ENCODE measurements at regions not wholly inside any gene's neighbourhood (a gene's known extent, or its start where the extent isn't known, plus 50 kb on each side); places are given as distances from the start of the nearest gene placed in this dataset.
"Not testable (repeated sequence)": the region's sequence is repeated elsewhere in the genome, so short reads cannot be mapped to it uniquely, and the experiment has no call there.

DNA sequence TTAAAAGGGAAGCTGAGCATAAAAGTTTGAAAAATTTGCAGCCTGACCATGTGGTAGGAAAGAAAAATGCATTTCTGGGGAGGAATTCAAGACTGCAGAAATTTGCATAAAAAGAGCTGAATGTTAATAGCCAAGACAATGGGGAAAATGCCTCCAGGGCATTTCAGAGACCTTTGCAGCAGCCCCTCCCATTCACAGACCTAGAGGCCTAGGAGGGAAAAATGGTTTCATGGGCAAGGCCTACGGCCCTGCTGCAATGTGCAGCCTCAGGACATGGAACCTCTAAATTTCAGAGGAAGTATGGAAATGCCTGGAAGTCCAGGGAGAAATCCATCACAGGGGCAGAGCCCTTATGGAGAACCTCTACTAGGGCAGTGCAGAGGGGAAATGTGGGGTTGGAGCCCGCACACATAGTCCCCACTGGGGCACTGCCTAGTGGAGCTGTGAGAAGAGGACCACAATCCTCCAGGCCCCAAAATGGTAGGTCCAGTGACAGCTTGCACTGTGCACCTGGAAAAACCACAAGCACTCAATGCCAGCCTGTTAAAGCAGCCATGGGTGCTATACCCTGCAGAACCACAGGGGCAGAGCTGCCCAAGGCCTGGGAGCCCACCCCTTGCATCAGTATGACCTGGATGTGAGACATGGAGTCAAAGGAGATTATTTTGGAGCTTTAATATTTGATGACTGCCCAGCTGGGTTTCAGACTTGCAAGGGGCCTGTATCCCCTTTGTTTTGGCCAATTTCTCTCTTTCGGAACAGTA, 243.8 kb downstream of the DNAJB9 start:
- no peak for DNase-seq (ENCODE audit: low read depth)

DNA sequence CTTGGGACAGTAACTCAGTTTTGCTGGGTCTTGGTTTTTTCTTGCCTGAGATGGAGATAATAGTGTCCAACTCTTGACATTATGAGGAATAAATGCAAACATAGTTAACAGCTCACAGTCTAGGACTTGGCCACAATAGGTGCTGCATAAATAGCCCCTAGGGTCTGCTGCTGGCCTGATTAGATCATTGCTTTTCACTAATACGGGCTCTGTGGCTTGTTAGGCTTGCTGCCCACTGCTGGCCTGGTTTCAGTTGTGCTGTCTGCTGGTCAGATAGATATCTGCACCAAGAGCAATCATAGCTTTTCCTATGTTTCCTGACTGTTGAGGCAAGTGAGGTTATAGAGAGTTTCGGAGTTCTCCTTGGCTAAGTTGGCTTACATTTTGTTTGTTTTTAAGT, 246.1 kb downstream of the DNAJB9 start:
- DNase-seq (ENCODE audit: low read depth): no peak

DNA sequence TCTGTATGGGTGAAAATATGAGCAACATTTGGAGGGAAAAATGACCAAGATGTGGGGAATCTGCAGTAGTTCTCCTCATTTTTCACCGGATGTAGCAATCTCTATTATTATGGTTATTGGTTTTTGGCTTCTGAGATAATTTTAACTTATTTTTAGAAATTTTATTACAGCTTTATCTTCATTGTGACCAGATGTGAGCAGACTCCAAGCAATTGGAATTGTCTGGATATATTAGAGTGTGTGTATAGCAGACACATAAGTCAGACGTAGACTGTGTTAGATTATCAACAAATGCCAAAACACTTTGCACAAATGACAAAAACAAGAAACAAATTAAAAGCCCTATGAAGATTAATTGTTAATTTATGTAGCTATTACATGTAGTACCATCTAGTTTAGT, 249.1 kb downstream of the DNAJB9 start:
- DNase-seq (ENCODE audit: low read depth): no peak

DNA sequence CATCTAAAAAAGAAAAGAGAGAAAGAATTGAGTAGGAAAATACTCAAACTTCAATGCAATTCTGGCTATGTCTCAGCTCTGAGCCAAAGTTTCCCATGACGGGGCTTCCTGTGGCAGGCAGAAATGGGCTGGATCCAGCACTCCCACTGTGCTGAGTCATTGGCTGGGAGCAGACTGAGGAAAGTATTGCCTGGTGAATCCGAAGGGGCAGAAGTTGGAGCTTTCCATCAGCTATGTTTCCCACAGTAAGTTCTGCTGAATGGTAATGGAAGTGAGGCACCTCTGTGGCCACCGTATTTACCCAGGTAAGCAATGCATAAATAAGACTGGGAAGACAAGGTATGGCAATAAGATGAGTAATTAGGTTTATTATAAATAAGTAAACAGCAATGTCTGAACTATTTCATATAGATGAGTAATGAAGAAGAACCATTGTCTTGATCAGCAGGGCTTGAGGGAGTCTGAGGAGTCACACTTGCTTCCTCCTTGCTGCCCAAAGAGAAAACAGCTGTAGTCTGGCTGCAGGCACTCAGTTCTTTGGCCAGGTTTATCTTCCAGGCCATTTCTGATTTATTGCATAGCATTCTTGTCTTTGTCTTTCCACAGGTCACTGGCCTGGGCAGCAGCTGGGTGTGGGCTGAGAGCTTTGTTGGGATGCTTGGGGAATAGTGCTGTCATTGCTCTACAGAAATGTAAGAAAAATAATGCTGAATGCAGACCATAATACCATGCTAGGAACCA, 255.3 kb downstream of the DNAJB9 start:
- peak; percentile 24 for DNase-seq (ENCODE audit: low read depth)

DNA sequence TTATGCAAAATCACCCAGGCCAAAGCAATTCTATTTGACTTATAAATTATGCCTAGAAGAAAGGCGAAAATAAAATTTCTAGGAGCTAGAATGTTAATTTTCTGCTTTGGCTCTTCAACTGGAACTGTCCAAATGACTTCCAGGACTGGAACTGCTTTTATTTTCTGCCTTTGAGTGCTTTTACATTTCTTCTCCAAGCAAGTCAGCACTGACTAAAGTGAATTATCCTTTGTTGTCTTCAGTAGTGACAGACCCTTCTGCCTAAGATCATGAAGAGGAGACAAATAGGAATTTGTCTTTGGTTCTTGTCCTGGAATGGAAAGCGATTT, 255.9 kb downstream of the DNAJB9 start:
- DNase-seq (ENCODE audit: low read depth): no peak

DNA sequence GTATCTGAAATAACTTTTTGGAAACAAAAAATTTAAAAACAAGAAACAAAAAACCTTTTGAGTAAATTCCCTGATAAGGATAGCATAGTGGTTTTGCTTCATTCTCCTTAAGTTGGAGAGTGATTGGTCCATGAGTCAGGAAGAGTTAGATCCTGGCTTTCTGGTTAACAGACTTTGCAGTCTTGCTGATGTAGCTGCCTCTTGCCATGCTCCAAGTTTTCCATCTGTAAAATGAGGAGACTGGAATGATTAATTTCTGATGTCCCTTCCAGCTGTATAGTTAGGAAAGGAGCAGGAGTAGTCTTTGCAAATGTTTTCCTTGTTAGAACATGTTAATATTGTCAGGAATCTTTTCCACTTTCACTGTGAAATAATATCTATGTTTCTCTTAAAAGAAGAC, 266.6 kb downstream of the DNAJB9 start:
- DNase-seq (ENCODE audit: low read depth): no peak

DNA sequence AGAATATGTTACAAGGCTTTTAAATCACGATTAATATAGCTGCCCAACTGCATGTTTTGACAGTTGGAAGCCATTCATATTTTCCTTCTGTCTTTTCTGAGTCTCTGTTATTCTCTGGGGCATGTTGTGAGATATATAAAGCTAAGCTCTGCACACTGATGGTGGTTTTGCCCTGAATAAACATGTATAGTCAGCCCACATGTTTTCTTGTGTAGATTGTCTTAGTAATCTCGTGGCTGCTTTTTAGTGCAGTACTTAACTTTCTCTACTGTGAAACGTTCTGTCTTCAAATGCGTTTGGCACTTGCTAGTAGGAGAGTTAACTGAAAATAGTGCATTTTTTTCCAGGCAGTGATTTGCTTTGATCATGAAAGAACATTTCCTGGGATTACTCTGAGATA, 268.5 kb downstream of the DNAJB9 start:
- DNase-seq (ENCODE audit: low read depth): no peak

DNA sequence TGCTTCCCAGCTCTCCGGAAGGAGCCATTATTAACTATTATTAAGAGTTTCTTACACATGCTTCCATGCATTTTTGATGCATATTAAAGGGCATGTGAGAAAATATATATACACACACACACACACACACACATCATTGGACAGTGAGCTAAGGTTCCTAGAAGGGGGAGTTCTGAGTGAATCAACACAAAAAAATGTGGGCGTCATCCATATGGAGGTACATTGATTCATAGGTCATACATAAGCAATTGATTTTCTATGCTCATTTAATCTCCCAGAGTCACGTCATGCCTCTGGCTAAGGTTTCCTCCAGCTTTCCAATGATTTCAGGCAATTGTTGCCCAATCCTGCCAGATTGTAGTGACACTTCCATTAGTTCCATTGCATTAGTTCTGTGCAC, 269.4 kb downstream of the DNAJB9 start:
- no peak for DNase-seq (ENCODE audit: low read depth)

DNA sequence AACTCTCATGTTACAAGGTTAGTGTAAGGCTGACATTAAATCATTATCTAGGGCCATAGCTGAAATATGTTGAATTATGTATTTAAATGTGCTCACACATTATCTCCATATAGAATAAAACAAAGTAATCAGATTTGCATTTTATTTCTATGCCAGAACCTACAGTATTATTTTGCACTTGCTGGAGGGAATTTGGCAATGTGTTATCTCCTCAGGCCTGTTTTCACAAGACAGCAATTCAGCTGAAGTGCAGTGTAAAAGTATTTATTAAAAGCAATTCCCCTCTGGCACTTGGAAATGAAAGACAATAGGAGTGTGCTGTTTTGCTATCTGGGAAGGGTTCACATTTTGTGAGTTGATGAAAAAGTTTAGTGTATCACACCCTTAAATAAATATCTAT, 276.3 kb downstream of the DNAJB9 start:
- no peak for DNase-seq (ENCODE audit: low read depth)

DNA sequence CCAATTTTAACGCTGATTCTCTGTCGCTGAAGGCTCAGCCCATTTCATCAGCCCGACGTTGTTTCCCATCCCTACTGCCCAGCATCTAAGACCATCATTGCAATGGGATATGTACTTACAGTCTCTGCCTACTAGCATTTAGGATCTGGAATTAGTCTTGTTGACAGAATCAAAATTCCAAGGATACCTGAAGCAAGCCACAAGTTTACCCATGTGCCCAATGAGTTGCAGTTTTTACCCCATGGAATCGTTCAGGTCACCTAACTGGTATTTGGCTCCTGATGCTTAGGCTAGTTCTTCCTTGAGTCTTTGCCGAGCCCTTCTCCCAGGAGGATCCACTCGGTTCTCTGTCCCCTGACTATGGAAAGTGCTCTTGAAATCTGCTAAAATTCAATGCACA, 276.8 kb downstream of the DNAJB9 start:
- no peak for DNase-seq (ENCODE audit: low read depth)

DNA sequence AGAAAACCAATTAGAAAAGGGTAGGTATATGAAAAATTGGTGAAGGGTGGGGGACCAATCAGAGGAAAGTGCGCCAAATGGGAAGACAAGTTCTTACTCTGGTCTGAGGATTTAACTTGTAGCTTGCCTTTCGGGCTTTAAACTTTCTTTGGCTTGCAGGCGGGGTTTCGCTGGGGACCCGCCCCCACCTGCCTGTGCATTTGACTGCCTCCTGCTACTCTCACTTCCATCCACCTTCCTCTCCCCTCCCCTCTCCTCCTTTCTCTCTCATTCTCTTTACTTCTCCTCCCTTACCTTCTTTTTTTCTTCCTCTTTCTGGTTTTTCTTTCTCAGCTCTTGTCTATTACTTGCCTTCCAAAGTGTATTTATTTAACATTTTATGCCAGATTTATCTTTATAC, 278.8 kb downstream of the DNAJB9 start:
- no peak for DNase-seq (ENCODE audit: low read depth)

DNA sequence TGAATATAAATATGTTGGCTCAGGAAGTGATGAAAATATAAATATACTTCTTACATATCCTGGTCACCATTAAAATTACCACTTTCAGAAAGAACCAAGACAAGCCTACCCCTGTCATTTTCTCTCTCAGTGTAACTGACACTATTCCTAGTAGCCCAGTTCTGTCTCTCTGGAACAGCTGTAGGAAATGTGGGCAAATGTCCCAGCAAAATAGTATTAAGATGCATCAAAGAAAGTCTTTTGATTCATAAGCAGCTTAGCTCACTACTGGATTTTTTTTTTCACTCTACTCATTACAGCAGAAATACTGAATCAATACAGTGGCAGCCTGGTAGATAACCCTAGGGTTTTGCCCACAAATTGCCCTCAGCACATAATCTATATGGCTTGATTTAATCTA, 290.9 kb downstream of the DNAJB9 start:
- DNase-seq (ENCODE audit: low read depth): no peak

DNA sequence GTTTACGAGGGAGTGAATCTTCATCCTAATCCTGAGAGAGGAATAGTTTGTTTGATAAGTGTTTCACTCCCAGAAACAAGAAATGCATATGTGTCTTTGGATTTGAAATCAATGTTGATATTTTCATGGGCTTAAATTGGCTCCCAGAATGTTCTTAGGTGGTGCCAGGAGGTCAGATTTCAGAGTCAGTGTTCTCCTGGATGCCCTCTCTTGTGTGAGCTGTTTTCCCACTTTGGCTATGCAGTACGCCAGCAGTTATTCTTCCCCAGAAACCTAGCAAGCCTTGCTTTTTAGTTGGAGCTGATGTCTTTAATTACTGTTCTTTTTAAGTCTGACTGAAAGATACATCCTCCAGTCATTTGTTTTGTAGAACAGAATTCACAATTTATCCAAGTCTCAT, 291.4 kb downstream of the DNAJB9 start:
- no peak for DNase-seq (ENCODE audit: low read depth)

DNA sequence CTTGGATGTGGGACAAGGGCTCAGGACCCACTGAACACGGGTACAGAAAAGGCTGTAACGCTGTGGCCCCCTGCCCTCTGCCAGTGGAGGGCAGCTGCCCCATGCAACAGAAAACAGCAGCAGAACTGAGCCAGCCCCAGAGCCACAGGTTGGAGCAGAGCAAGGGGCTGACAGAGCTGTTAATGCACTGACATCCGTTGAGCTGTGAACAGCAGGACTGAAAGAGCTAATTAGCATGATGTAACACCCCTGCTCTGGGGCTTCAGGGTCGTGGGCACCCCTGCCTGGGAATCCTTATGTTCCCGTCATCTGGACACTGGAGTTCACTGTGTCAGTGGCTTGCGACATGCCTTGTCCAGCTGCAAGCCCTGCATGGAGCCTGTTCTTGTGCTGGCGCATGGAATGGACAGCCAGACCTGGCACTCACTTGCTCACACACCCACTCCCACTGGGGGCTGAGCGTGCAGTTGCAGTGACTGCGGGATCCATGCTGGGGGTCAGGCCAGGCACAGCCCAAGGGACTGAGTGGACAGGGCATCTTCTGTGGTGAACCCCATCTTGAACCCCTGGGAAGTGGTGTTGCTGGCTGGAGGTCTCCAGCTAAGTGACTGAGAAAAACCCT, 293.7 kb downstream of the DNAJB9 start:
- DNase-seq (ENCODE audit: low read depth): no peak

DNA sequence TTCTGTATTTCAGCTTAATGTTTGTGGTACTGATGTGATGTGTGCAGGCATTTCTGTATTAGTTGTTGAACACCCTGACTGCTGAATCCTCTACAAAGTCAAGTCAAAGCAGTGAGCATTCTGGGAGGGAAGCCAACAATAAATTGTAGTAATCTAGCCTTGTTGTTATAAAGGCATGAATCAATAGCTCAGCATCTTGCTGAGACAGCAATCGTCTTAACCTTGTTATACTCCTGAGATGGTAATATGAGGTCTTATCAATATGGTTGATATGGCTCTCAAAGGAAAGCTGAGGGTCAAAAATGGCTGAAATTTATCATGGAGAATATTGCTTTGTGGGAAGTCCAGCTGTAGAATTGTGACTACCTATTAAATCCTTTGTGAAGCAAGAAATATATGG, 299.4 kb downstream of the DNAJB9 start:
- no peak for DNase-seq (ENCODE audit: low read depth)

DNA sequence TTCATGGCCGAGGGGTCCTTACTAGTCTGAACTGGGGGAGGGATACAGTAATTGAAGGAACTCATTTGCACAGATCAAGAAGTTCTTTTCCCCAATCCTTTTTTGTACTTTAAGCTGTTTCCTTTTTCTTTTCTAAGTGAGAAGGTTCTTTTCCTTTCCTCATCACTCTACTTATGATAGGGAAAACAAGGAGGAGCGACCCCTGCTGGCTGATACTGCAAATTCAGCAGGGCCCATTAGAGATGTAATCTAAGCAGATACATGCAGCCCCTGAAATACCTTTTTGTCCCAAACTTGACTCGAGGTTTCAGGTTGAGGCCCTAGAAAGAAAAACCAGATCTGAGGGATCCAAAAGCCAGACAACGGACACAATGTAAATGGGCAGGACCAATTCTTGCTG, 305.5 kb downstream of the DNAJB9 start:
- no peak for DNase-seq (ENCODE audit: low read depth)

DNA sequence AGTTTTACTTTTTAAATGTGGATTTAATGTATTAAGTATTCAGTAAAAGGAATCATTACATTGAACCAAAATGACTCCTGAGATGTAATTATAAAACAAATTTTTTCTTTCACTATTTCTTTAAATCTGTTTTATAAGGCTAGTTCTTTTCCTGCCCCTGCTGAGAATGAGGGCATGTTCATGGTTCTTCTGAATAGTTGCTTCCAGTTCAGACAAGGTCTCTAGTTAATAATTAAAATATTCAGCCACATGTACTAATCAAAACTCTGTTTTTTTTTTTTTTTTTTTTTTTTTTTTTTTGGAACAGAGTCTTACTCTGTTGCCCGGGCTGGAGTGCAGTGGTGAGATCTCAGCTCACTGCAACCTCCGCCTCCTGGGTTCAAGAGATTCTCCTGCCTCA, 321.2 kb downstream of the DNAJB9 start:
- no peak for DNase-seq (ENCODE audit: low read depth)

DNA sequence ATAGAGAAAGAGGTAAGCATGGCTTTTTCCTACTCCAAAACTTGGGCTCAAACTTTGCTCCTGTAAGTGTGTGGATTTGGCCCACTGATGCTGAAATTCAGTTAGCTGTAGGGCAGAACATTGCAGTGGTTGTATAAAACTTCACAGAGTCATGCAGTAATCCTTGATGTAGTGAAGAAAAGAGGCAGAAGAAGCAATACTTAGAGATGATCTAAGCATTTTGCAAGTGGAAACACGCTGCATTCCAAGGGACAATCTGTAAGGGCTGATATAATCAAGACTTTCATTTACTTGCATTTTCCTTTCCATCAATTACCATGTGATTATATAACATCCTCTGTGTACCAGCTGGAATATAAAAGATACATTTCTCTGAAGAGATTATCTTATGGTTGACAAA, 338.8 kb downstream of the DNAJB9 start:
- DNase-seq (ENCODE audit: low read depth): no peak

DNA sequence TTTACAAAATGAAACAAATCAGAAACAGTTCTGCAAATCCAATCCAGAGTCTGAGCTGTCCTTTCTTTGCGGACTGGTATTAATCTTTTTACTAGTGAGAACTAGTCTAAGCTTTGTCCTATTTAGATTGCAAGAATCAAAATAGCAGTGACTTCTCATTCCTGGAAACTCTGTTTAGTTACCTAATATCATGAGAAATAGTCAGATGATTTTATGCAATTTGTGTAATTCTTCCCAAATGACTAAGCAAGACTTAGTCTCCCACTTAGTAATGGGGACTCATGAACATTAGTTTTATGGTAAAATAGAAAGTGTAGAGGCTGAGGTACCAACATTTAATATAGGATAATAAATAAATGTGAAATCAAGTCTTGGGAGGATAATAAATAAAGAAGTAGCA, 341.3 kb downstream of the DNAJB9 start:
- no peak for DNase-seq (ENCODE audit: low read depth)

DNA sequence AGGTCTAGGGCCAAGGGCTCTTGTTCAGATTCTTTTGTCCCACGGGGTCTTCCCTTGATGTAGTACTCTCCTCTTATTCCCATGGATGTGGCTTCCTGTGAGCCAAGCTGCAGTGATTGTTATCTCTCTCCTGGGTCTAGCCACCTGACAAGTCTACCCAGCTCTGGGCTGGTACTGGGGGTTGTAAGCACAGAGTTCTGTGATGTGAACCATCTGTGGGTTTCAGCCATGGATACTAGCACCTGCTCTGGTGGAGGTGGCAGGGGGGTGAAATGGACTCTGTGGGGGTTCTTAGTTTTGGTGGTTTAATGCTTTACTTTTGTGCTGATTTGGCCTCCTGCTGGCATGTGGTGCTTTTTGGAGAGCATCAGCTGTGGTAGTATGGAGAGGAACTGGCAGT, 350.8 kb downstream of the DNAJB9 start:
- no peak for DNase-seq (ENCODE audit: low read depth)

DNA sequence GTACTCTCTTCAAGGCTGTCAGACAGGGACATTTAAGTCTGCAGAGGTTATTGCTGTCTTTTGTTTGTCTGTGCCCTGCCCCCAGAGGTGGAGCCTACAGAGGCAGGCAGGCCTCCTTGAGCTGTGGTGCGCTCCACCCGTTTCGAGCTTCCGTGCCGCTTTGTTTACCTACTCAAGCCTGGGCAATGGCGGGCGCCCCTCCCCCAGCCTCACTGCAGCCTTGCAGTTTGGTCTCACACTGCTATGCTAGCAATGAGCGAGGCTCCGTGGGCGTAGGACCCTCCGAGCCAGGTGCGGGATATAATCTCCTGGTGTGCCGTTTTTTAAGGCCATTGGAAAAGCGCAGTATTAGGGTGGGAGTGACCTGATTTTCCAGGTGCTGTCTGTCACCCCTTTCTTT, 373.4 kb downstream of the DNAJB9 start:
- DNase-seq (ENCODE audit: low read depth): not testable (repeated sequence)

DNA sequence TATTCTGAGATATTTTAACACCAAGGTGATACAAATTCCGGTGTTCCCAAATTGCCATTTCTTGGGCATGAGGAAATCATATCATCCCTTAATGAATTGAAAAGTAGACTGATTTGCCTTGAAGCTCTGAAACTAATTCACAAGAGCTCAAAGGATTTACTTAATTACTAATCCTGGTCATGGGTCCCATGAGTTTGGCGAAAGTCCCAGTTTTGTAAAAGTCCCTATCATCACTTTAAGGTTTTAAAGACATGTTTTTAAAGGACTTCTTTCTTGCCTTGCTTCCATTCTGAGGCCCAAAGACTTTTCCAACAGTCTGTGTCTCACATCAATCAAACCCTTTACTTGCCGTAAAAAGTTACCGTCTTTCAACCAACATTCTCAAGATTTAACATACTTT, 377.9 kb downstream of the DNAJB9 start:
- DNase-seq (ENCODE audit: low read depth): no peak

DNA sequence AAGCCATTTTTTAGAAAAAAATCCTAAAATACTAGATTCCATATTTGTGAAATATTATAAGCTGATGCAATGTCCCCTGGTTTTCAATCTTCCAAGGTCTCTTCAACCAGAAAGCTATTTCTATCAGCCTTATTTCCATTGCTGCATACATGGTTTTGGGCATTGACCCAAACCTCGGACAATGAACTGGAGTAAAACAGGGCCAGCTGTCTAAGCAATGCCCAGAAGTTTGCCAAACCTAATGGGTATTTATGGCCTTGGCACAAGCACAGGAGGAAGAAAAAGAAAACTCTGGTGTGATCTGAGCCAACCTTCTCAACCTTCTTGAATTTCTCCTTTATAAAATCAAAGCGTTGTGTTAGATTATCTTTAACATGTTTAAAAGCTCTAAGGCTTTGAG, 402.3 kb downstream of the DNAJB9 start:
- peak; percentile 33 for DNase-seq (ENCODE audit: low read depth)

DNA sequence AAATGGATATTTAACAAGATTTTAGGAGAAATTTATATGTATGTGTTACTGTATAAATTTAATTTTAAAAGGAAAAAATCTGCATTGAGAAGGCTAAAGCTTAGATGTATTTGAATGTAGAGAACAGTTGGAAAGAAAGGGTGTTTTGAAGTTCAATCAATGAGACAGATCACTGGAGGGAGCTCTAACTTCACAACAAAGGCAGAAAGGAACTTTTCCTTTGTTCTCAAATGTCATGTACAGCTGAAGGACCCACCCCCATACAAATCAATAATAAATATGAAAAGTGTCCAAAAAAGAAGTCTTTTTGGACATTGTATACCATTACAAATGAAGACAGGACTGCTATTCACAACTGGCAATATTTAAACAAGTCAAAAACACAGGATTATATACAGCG, 403.4 kb downstream of the DNAJB9 start:
- DNase-seq (ENCODE audit: low read depth): no peak
